ENCODE measurements at regions not wholly inside any gene's neighbourhood (a gene's known extent, or its start where the extent isn't known, plus 50 kb on each side); places are given as distances from the start of the nearest gene placed in this dataset.

DNA sequence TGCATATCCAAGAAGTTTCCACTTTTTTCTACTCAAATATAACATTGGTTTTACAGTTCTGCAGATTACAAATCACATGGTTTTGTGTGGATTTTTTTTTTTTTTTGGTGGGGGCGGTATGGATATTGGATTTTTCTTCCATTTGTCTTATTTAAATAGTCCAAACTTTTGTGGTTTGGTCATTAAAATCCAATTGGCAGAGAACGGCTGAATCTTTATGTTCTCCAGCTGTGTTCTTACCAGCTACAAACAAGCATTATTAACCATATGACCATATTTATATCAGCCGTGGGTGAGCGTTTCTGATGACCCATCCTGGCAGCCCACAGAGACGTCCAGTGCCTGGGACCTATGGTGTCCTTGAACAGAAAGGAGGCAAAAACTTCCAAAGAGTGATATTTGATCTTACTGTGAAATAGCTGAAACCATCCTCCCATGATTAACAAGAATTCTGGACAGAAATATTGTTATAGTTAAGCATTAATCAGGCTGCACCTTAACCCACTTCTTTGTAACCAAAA is 200.4 kb downstream of the LYPLAL1 start:
- no peak for DNase-seq (ENCODE audit: low spot score)
- in situ Hi-C loops (cut with HindIII; ENCODE audit: low sequenced_read_pairs) = no loop called here

DNA sequence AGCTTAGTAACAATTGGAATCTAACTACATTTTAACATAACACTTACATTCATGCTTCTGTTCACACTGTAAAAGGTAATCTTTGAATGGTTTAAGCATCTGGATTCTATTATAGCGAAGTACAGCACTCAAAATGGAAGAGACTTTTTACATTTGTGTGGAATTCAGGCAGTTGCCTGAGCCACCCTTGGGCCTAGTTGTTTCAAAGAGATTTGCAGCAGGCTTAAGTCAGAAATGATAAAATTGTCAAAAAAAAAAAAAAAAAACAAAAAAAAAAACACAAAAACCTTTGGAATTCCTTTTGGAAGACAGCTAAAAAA is 199.9 kb downstream of the LYPLAL1 start:
- in situ Hi-C loops (cut with HindIII; ENCODE audit: low sequenced_read_pairs) = no loop called here
- DNase-seq (ENCODE audit: low spot score) = no peak

DNA sequence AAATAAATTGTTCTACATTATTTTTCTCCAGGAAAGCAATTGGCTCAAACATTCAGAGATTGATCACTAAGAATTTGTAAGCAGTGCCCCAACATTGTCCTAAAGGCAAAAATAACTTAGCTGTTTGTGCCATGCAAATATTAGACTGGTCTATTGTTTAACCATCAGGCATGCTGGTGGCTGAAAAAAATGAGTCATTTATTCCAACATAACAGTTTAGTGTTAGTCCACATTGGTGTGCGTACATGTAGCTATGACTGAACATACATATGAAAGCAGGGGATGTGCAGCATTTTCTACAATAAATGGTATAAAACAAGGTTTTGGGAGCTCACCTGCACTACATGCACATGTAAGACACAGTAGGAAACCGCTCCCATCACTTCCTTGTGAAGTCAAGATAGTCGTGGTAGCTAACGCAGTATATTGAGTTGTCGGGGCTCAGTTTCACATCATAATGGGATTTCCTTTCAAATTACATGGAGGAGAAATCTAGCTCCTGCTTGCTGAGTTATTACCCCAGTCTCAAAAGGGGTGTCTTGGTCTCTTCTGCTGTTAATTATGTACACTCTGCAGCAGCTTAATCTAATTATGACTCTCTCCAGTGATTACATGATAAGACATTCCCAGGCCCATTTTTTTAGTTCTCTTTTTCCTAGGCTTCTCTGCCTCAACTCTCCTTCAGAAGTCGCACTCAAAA is 199.4 kb downstream of the LYPLAL1 start:
- no peak for DNase-seq (ENCODE audit: low spot score)
- in situ Hi-C loops (cut with HindIII; ENCODE audit: low sequenced_read_pairs) = no loop called here

DNA sequence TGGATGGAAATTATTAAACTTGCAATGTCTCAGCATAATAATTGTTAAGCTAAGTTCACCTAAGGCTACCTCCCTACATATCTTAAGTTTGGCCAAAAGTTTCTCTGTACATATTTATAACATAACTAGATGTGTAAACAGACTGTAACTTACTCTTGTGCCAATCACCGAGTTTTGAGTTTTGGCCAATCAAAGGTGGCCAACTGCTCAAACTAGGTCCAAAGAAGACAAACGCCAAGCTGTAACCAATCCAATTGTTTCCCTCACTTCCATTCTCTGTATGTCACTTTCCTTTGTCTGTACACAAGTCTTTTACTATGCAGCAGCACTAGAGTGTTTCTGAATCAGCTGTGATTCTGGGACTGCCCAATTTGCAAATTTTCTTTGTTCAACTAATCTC is 197.8 kb downstream of the LYPLAL1 start:
- in situ Hi-C loops (cut with HindIII; ENCODE audit: low sequenced_read_pairs) = no loop called here
- no peak for DNase-seq (ENCODE audit: low spot score)

DNA sequence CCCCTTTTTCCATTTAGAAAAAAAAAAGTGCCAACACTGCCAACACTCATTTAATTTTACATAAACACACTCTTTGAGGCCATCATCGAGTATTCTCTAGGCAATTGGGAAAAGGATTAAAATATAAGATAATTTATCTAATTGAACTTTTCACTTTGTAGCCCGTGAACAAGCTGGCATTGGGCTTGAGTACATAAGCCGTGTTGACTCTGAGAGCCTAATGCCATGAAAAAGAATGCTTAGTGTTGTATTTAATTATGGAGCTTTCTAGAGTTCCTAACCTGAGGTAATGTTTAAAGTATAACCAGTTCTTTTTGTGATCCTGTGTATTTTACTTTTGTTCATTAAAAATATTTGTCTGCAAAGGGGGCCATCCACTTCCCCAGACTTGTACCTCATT is 193.8 kb downstream of the LYPLAL1 start:
- in situ Hi-C loops (cut with HindIII; ENCODE audit: low sequenced_read_pairs) = no loop called here

DNA sequence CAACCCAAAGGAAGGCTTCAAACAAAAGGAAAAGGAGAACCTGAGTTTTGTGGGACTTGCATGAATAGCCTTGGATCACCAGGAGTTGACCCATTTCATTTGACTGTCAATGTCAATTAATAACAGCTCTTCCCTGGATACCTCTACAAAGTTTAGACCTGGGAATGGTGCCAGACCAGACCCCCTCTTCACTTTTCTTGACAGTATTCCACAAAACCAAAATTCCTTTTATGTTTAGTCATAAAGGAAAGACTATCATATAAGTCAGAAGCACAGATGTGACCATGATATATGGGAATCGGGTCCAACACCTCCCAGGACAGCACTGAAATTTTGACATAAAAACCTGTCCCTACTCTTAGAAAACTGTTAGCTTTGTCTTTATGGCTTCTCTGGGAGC is 191.8 kb downstream of the LYPLAL1 start:
- in situ Hi-C loops (cut with HindIII; ENCODE audit: low sequenced_read_pairs) = no loop called here
- no peak for DNase-seq (ENCODE audit: low spot score)

More for the DNA sequence above, 193.8 kb downstream of the LYPLAL1 start:
- DNase-seq (ENCODE audit: low spot score) = no peak

DNA sequence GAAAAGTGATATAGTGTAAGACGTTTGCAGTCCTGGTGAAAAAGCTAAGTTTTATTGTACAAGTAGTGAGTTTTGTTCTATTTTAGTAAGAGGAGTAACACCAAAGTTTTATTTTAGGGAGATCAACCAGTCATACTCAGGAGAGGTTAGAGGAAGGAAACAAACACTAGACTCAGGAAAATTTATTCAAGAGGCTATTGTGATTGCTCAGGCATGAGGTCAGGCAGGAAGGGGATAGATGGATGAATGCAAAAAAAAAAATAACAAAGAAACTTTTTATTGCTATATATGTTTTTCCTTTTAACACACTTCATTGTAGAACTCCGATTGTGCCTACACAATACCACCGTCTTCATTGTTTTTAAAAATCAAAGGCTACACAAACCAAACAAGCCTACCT is 189.0 kb downstream of the LYPLAL1 start:
- no peak for DNase-seq (ENCODE audit: low spot score)
- in situ Hi-C loops (cut with HindIII; ENCODE audit: low sequenced_read_pairs) = no loop called here

DNA sequence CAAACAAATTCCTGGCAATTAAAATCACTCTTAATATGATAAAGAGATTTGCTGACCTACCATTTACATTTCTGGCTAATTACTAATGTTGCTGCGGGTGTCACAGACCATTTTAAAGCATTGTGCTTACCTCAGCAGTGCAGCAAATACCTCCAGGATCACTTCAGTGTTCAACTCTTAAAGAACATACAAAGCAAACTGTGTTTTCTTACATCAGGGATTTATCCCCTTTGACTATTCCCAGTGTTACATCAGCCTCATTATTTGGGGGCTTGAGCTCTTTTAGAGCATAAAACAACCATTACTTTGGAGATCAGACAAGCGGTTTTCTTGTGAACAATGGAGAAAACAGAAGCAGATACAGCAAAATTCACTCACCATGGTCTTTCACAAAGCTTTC is 185.4 kb downstream of the LYPLAL1 start:
- no peak for DNase-seq (ENCODE audit: low spot score)
- in situ Hi-C loops (cut with HindIII; ENCODE audit: low sequenced_read_pairs) = no loop called here

DNA sequence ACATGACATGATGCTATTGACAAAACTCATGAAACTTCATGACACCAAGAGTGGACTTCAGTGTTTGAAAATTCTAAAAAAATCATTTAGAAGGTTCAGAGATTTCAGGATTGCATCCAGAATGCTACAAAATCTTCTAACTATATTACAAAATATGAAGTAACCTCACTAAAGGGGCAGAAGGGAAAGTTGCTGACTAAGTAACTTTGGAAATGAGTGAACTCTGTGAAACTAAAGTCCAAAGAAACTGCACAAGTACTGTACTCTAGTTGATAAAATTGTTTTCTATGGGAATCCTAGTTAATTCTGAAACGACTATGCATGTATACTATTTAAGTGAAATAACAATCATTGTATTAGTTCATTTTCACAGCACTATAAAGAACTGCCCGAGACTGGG is 184.4 kb downstream of the LYPLAL1 start:
- DNase-seq (ENCODE audit: low spot score) = no peak
- in situ Hi-C loops (cut with HindIII; ENCODE audit: low sequenced_read_pairs) = no loop called here

DNA sequence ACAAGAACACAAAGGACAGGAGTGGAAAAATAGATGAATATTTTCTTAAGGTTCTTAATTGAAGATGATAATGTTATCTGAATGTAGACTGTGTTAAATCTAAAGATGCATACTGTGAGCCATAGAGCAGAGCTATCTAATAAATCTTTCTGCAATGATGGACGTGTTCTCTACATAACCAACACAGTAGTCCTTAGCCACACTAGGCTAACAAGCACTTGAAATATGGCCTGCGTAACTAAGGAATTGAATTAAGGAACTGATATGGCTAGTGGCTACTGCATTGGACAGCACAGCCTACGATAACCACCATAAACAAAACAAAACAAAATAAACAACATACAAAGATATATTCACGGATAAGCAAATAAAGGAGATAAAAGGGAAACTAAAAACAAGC is 181.3 kb downstream of the LYPLAL1 start:
- in situ Hi-C loops (cut with HindIII; ENCODE audit: low sequenced_read_pairs) = no loop called here
- DNase-seq (ENCODE audit: low spot score) = no peak

DNA sequence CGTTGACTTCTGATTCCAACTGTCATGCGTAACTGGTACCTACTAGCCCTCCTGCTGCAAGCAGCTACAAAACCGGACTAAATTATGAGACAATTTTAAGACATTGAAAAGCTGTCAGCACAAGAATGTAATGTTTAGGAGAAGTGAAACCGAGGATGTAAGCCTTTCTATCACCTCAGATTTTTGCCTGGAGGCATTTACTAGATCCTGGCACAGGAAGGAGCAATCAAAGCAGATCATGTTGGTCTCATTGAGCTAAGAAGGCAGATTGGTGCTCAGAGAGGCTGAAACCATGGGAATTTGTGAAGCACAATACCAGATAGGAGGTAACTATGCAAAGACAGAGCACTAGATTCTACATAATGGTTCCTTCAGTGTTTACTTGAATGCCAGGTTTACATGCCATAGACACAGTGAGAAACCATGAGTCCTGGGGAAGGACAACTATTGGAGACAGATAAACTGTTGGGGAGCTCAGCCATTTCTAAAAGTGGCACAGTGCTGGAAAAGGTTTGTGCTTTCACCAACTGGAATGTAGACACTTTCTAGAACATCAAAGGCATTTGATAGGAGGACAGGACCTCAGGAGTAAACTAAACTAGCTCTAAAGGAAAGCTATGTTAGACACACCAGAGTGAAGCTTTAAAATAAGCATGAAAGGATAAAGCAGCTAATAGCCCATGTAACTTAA is 179.4 kb downstream of the LYPLAL1 start:
- in situ Hi-C loops (cut with HindIII; ENCODE audit: low sequenced_read_pairs) = no loop called here
- DNase-seq (ENCODE audit: low spot score) = no peak

DNA sequence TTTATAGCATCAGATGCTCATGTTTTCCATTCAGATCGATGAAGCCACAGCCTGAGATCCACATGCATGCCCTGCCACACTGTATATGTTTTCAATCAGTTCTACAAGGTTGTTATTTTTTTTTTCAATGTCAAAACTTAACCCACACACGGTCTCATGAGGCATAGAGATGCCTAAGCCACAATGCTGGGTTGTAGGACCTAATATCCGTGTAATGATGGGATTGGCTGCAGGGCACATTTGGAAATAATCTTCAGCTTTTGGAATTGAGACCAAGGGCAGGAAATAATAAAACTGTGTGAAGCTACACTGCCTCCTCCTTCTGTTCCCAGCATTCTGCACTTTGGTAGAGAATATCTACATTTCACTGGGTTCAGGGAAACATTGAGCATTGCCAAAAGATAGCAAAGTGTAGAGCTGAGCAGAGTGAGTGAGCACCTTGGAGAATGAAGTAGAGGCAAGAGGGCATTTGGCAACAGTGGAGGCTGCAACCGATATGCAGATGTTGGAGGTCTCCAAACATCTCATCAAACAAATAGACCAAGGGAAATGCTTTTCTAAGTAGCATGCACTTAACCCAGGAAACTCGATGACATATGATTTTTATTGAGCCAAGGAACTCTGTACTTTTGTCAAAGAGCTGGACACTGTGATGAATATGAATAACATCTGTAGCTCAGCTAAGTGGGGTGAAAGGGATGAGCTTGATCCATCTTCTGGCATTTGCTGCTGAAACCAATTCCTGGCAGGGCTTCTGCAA is 176.7 kb downstream of the LYPLAL1 start:
- in situ Hi-C loops (cut with HindIII; ENCODE audit: low sequenced_read_pairs) = no loop called here
- no peak for DNase-seq (ENCODE audit: low spot score)

DNA sequence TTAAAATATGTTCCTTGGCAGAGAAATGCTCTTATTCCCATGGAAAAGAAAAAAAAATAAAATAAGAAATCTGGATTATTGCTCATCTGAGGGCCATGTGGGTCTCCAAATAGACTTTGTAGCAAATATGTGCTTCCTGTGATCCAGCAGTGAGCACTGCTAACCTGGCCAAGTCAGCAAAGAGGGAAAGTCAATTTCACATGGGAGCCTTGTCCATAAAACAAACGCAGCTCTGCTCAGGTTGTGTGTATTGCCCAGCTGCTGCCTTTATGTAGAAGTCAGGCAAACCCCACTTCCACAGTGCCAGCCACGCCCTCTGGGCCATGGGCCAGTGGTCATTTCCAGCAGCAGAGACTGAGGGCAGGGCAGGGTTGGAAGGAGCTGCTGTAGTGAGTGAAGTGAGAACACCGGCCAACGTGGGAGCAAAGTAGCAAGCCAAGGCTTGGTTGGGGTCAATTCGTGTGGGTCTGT is 174.3 kb downstream of the LYPLAL1 start:
- in situ Hi-C loops (cut with HindIII; ENCODE audit: low sequenced_read_pairs) = no loop called here
- no peak for DNase-seq (ENCODE audit: low spot score)

DNA sequence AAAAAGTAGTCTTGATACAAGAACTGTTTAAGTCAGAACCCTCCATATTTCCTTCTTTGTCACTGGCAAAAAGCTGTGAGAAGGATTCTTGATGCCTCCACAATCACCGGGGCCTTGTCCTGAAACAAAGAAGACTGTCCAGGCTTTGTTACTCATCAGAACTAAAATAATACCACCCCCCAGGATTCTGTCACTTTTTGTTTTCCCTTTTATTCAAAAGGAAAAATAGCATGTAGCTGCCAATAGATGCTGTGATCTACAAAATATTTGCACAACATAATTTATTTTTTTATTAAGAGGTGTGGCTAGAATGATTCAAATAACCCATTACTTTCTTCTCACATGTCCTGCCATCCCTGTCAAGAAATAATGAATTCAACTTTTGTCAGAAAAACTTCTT is 173.7 kb downstream of the LYPLAL1 start:
- DNase-seq (ENCODE audit: low spot score) = no peak
- in situ Hi-C loops (cut with HindIII; ENCODE audit: low sequenced_read_pairs) = no loop called here

DNA sequence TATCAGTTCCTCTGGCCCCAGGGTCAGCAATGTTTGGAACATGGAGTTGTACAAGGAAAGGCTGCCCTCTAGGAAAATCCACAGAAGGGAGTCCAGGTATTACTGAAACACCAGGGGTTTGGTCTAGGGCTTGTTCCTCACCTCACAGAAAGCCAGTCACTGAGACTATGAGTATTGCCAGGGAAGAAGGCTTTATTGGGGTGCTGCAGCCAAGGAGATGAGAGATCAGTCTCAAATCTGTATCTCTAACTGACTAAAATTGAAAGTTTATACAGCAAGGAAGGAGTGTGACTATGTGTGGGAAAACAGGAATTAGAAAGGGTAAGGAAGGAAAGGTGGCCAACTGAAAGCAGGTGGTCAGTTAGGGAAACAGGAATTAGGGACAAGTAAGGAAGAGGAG is 172.3 kb downstream of the LYPLAL1 start:
- DNase-seq (ENCODE audit: low spot score) = no peak
- in situ Hi-C loops (cut with HindIII; ENCODE audit: low sequenced_read_pairs) = no loop called here

DNA sequence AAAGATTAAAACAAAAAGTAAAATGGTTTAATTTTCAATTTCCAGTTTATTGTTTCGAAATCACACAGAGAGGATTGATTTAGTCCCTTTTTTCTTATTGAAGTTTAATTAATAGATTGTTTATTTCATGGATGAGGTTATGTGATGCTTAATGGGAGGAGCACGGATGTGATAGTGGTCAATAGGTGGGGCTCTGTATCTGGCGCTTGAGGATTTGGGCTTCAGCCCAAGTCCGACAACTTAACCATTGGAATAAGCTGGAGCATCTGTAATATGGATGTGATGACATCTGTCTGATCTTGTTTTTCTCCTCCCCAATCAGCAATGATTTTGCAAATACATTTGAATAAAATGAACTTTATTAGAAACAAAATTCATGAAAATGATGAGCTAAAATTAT is 169.2 kb downstream of the LYPLAL1 start:
- no peak for DNase-seq (ENCODE audit: low spot score)
- in situ Hi-C loops (cut with HindIII; ENCODE audit: low sequenced_read_pairs) = no loop called here

DNA sequence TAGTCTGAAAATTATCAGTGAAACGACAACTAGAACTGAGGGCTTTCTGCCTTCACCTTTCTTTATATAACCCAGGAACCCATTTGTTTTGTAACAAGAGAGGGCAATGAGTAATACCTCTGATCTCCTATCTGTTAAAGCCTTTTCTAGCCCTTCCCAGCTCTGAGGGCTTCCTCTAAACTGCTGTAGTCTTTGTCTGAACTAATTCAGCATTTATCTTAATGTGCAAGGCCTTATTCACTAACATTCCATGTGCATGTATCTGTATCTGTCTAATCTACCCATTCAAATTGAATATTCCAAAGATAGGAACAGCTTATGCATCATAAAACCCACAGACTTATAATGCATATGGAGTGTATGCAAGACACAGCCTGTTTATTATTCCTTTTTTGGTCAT is 167.1 kb downstream of the LYPLAL1 start:
- in situ Hi-C loops (cut with HindIII; ENCODE audit: low sequenced_read_pairs) = no loop called here
- no peak for DNase-seq (ENCODE audit: low spot score)

DNA sequence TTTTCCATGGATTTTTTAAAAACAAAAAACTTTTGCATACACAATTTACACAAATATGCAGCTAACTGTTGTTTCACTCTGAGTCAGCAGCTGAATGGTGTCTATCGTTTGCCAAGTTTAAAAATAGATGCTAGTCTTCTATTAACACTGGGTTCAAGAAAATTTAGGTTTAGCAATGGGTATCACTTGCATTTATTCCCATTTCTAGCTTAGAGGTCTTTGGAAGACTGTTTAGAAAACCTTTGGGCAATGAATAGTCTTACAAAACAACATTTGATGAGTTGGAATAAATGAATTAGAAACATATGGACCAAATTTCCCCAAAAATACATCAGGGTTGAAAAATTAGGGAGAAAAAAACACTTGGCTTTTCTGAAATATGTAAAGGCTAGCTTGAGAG is 165.8 kb downstream of the LYPLAL1 start:
- DNase-seq (ENCODE audit: low spot score) = no peak
- in situ Hi-C loops (cut with HindIII; ENCODE audit: low sequenced_read_pairs) = no loop called here

DNA sequence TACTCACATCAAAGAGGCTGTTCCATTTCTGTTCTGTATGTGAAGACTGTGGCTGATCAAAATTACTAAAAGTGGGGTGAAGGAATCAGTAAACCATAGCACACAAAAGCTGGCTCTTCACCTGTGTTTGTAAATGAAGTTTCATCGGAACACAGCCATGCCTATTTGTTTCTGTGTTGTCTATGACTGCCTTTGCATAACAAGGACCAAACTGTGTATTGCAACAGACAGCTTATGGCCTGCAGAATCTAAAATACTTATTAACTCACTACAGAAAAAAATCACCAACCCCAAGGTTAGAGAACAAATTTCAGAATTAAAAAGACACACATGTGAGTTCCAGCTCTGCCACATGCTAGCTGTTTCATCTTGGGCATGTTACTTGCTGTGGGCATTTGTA is 163.9 kb downstream of the LYPLAL1 start:
- in situ Hi-C loops (cut with HindIII; ENCODE audit: low sequenced_read_pairs) = no loop called here
- no peak for DNase-seq (ENCODE audit: low spot score)

DNA sequence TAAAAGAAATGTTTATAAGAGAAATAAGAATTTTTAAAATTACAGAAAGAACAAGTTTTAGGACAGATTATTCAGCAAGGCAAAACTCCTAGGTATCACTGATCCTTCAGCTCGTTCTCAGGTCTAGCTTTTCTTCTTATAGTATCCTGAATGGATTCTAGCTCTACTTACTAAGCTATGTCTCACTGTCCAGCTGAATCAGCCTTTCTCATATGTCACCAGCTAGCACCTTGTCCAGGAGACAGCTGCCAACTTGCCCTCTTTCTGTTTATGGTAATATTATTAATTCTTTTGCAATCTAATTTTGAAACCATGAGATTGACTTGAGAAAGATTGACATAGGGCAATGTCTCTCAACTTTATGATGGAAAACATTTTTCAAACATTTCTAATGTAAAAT is 159.9 kb downstream of the LYPLAL1 start:
- in situ Hi-C loops (cut with HindIII; ENCODE audit: low sequenced_read_pairs) = no loop called here

More for the DNA sequence above, 159.9 kb downstream of the LYPLAL1 start:
- DNase-seq (ENCODE audit: low spot score) = no peak
